ENCODE measurements at regions not wholly inside any gene's neighbourhood (a gene's known extent, or its start where the extent isn't known, plus 50 kb on each side); places are given as distances from the start of the nearest gene placed in this dataset.

DNA sequence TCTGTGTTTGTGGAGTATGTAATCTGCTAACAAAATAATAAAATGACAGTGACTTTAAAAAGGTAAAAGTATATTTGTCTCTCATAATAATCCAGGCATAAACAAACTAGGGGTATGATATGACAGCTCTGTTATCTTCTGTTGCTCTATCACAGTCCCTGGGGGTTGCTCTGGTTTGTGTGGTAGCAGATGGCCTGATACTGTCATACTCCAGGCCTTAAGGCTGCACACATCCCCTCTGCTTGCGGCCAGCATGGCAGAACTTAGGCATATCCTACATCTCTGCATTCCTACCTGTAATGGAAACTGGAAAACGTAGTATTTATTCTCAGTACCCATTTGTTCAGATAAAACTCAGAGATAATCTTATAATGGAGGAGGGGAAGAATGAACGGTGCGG is 117.9 kb upstream of the HAND2 start:
- in situ Hi-C loops (cut with MboI), result no loop called here
- ChIA-PET POLR2A (no interaction called here), CTCF (ENCODE audit: low intra/inter-chr PET ratio) (no interaction called here)
- H3K4me1 ChIP-seq (replicated peaks in 1 of 2; ENCODE audit: control insufficient read depth in 2 of 2, insufficient read depth in 2 of 2, low read length in 2 of 2), result no peaks in the 10 kb centered on the region
- H3K79me2 ChIP-seq (ENCODE audit: control insufficient read depth, insufficient read depth, low read length), result no peaks in the 10 kb centered on the region
- DNase-seq (ENCODE audit: extremely low read depth in 1 of 4, low spot score in 3 of 4), result no peak
- H3K36me3 ChIP-seq (ENCODE audit: control insufficient read depth, insufficient read depth, low read length), result no peaks in the 10 kb centered on the region
- H4K20me1 ChIP-seq (replicated peaks; ENCODE audit: control insufficient read depth, insufficient read depth, low read length), result no peaks in the 10 kb centered on the region
- intact Hi-C loops (cut with micrococcal nuclease), result no loop called here
- FAIRE-seq, result no peak
- no peaks in the 10 kb centered on the region for H3K27me3 ChIP-seq (ENCODE audit: control insufficient read depth in 2 of 2, insufficient read depth in 2 of 2, low read length in 2 of 2)
- H3K27ac ChIP-seq (ENCODE audit: extremely low read depth, low read depth, low read length), result no peak overlapping the region
- TF ChIP-seq, protein P1, sequence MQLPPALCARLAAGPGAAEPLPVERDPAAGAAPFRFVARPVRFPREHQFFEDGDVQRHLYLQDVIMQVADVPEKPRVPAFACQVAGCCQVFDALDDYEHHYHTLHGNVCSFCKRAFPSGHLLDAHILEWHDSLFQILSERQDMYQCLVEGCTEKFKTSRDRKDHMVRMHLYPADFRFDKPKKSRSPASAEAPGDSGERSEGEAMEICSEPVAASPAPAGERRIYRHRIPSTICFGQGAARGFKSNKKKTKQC (CRISPR knock-in tag; IDR thresholded peaks at IDR 0.05), result no peak
- TF ChIP-seq ZFX (CRISPR knock-in tag; IDR thresholded peaks at IDR 0.05) (no peak), ZNF764 (CRISPR knock-in tag; IDR thresholded peaks at IDR 0.05; ENCODE audit: low read depth) (no peak), CREM (IDR thresholded peaks at IDR 0.05; ENCODE audit: low read depth) (no peak), EP400 (IDR thresholded peaks at IDR 0.05) (no peak), E2F3 (CRISPR knock-in tag; IDR thresholded peaks at IDR 0.05) (no peak), ZSCAN32 (CRISPR knock-in tag; IDR thresholded peaks at IDR 0.05) (no peak), ATF1 (CRISPR knock-in tag; IDR thresholded peaks at IDR 0.05) (no peak), ATF1 (tag; IDR thresholded peaks at IDR 0.05) (no peak), PRPF4 (IDR thresholded peaks at IDR 0.05; ENCODE audit: insufficient read depth, low read depth, low read length, poor library complexity, severe bottlenecking) (no peak), HDGF (IDR thresholded peaks at IDR 0.05) (no peak), SMAD3 (CRISPR knock-in tag; conservative IDR thresholded peaks at IDR 0.05) (no peak), XRCC4 (IDR thresholded peaks at IDR 0.05; ENCODE audit: extremely low read depth, insufficient read depth, insufficient read length) (no peak), SREBF1 (IDR thresholded peaks at IDR 0.05; ENCODE audit: borderline replicate concordance, low read depth, low read length) (no peak)
- TF ChIP-seq, protein P2, sequence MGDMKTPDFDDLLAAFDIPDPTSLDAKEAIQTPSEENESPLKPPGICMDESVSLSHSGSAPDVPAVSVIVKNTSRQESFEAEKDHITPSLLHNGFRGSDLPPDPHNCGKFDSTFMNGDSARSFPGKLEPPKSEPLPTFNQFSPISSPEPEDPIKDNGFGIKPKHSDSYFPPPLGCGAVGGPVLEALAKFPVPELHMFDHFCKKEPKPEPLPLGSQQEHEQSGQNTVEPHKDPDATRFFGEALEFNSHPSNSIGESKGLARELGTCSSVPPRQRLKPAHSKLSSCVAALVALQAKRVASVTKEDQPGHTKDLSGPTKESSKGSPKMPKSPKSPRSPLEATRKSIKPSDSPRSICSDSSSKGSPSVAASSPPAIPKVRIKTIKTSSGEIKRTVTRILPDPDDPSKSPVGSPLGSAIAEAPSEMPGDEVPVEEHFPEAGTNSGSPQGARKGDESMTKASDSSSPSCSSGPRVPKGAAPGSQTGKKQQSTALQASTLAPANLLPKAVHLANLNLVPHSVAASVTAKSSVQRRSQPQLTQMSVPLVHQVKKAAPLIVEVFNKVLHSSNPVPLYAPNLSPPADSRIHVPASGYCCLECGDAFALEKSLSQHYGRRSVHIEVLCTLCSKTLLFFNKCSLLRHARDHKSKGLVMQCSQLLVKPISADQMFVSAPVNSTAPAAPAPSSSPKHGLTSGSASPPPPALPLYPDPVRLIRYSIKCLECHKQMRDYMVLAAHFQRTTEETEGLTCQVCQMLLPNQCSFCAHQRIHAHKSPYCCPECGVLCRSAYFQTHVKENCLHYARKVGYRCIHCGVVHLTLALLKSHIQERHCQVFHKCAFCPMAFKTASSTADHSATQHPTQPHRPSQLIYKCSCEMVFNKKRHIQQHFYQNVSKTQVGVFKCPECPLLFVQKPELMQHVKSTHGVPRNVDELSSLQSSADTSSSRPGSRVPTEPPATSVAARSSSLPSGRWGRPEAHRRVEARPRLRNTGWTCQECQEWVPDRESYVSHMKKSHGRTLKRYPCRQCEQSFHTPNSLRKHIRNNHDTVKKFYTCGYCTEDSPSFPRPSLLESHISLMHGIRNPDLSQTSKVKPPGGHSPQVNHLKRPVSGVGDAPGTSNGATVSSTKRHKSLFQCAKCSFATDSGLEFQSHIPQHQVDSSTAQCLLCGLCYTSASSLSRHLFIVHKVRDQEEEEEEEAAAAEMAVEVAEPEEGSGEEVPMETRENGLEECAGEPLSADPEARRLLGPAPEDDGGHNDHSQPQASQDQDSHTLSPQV (IDR thresholded peaks at IDR 0.05), result no peak
- TF ChIP-seq, protein P3, sequence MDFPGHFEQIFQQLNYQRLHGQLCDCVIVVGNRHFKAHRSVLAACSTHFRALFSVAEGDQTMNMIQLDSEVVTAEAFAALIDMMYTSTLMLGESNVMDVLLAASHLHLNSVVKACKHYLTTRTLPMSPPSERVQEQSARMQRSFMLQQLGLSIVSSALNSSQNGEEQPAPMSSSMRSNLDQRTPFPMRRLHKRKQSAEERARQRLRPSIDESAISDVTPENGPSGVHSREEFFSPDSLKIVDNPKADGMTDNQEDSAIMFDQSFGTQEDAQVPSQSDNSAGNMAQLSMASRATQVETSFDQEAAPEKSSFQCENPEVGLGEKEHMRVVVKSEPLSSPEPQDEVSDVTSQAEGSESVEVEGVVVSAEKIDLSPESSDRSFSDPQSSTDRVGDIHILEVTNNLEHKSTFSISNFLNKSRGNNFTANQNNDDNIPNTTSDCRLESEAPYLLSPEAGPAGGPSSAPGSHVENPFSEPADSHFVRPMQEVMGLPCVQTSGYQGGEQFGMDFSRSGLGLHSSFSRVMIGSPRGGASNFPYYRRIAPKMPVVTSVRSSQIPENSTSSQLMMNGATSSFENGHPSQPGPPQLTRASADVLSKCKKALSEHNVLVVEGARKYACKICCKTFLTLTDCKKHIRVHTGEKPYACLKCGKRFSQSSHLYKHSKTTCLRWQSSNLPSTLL (IDR thresholded peaks at IDR 0.05), result no peak
- no TSS peak for BruUV-seq (replicated peaks)
- no peaks in the 10 kb centered on the region for H3K9me3 ChIP-seq (replicated peaks; ENCODE audit: control insufficient read depth, insufficient read depth, low read depth, low read length)
- ATAC-seq, result no peak
- no peaks in the 10 kb centered on the region for H3K9me1 ChIP-seq (ENCODE audit: control insufficient read depth, insufficient read depth, low read length)
- no peak overlapping the region for H2AFZ ChIP-seq (ENCODE audit: low read depth, low read length)
- WGBS (ENCODE audit: insufficient coverage, low coverage, missing lambda C conversion rate), result 39% methylated on average over 4 of the region's 4 CpGs
- H3K9ac ChIP-seq (ENCODE audit: insufficient read depth in 1 of 2, low read depth in 2 of 2, low read length in 2 of 2), result no peak overlapping the region
- H3K4me2 ChIP-seq (ENCODE audit: insufficient read depth, low read length), result no peak overlapping the region
- no peak overlapping the region for H3K4me3 ChIP-seq

Data from K562 (cell line).